Neural progenitor cell (in vitro differentiated cells): ENCODE measurements at regions not wholly inside any gene's neighbourhood (a gene's known extent, or its start where the extent isn't known, plus 50 kb on each side); places are given as distances from the start of the nearest gene placed in this dataset.

Source experiments
- EZH2 ChIP-seq: fragments of 200-600 bp; sonication (generic); IDR thresholded peaks from 2 replicates; pipeline ENCODE4 v1.6.1; 2017; ENCODE audit warnings: antibody characterized with exemption, mild to moderate bottlenecking, moderate library complexity
- EZH2phosphoT487 ChIP-seq: fragments of 200-600 bp; sonication (generic); IDR thresholded peaks from 2 replicates; pipeline ENCODE4 v1.6.1; 2017; ENCODE audit warnings: antibody characterized with exemption
- TF ChIP-seq, protein P1 (sequence below): fragments of 200-600 bp; sonication (generic); IDR thresholded peaks from 2 replicates; pipeline ENCODE4 v1.5.1; 2017; ENCODE audit warnings: antibody characterized with exemption, mild to moderate bottlenecking

DNA sequence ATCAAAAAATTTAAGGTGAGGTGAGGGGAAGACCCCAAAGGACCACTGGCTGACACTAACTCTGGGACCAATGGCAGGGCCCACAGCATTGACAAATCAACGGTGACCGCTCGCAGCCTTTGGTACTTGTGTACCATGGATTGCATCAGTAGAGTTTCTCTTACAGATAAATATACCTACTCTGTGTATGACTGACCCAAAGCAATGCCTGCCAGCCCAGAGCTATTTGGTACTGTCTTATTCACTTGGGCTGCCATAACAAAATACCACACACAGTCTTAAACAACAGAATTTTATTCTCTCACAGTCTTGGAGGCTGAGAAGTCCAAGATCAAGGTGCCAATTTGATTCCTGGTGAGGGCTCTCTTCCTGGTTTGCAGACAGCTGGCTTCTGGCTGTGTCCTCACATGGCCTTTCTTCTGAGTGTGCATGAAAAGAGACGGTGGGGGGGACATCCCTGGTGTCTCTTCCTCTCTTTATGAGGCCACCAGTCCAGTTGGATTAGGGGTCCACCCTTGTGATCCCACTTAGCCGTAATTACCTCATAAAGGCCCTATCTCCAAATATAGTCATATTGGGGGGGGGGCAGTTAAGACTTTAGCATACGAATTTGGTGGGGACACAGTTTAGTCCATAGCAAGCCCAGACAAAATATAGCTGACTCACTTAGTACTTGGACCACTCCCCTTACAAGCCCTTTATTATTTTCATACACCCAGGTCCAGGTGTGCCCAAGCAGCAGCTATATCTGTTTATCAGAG, 336.3 kb downstream of the CD83 start:
- TF ChIP-seq, protein P1, sequence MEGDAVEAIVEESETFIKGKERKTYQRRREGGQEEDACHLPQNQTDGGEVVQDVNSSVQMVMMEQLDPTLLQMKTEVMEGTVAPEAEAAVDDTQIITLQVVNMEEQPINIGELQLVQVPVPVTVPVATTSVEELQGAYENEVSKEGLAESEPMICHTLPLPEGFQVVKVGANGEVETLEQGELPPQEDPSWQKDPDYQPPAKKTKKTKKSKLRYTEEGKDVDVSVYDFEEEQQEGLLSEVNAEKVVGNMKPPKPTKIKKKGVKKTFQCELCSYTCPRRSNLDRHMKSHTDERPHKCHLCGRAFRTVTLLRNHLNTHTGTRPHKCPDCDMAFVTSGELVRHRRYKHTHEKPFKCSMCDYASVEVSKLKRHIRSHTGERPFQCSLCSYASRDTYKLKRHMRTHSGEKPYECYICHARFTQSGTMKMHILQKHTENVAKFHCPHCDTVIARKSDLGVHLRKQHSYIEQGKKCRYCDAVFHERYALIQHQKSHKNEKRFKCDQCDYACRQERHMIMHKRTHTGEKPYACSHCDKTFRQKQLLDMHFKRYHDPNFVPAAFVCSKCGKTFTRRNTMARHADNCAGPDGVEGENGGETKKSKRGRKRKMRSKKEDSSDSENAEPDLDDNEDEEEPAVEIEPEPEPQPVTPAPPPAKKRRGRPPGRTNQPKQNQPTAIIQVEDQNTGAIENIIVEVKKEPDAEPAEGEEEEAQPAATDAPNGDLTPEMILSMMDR: no peak
- TF ChIP-seq EZH2 (no peak), EZH2phosphoT487 (no peak)
